ENCODE measurements at regions not wholly inside any gene's neighbourhood (a gene's known extent, or its start where the extent isn't known, plus 50 kb on each side); places are given as distances from the start of the nearest gene placed in this dataset.

- H3K27ac ChIP-seq: no peak overlapping the region
- H3K36me3 ChIP-seq: no peaks in the 10 kb centered on the region
- no peaks in the 10 kb centered on the region for H3K9me3 ChIP-seq
- no peak for TF ChIP-seq CTCF (IDR thresholded peaks at IDR 0.05)
- DNase-seq (no peak), ATAC-seq (no peak)
- no peaks in the 10 kb centered on the region for H3K4me1 ChIP-seq
- no peak overlapping the region for H3K4me3 ChIP-seq
- H3K27me3 ChIP-seq (ENCODE audit: low read depth): no peaks in the 10 kb centered on the region
- intact Hi-C loops (cut with DNase I): no loop called here
Measured at GRCh38 chr6:133004304-133004884, 190.0 kb downstream of the RPS12 start.

GRCh38 chr6:133012774-133013173 lies 198.4 kb downstream of the RPS12 start:
- ATAC-seq: no peak
- no peak for TF ChIP-seq CTCF (IDR thresholded peaks at IDR 0.05)

DNA sequence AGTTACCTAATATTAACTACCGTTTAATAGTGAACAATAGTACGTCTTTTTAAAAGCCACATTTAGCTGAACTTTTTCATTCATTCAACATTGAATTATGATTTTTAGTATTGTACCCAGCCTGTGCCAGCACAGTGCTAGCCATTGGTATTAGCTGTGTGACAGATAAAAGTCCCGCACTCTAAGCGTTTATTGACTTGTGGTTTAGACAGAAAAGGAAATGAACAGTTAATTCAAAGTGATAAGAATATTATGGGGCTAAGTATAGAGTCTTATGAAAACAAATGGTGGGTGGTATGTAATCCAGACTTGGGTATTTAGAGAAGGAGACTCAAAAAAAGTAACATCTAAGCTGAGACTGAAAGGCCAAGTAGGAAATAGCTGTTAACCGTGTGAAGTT lies 202.3 kb downstream of the RPS12 start:
- no peak for ATAC-seq
- DNase-seq: no peak
- no peak overlapping the region for H3K4me3 ChIP-seq
- H3K27ac ChIP-seq: no peak overlapping the region
- no peaks in the 10 kb centered on the region for H3K9me3 ChIP-seq
- TF ChIP-seq CTCF (IDR thresholded peaks at IDR 0.05): no peak
- no peaks in the 10 kb centered on the region for H3K27me3 ChIP-seq (ENCODE audit: low read depth)
- H3K36me3 ChIP-seq: no peaks in the 10 kb centered on the region
- intact Hi-C loops (cut with DNase I): no loop called here
- H3K4me1 ChIP-seq: no peaks in the 10 kb centered on the region

More at GRCh38 chr6:133012774-133013173, 198.4 kb downstream of the RPS12 start:
- no peak overlapping the region for H3K4me3 ChIP-seq
- no peak for DNase-seq
- H3K27me3 ChIP-seq (ENCODE audit: low read depth): no peaks in the 10 kb centered on the region
- H3K36me3 ChIP-seq: no peaks in the 10 kb centered on the region
- H3K9me3 ChIP-seq: no peaks in the 10 kb centered on the region
- intact Hi-C loops (cut with DNase I): no loop called here
- H3K4me1 ChIP-seq: no peaks in the 10 kb centered on the region
- H3K27ac ChIP-seq: no peak overlapping the region

DNA sequence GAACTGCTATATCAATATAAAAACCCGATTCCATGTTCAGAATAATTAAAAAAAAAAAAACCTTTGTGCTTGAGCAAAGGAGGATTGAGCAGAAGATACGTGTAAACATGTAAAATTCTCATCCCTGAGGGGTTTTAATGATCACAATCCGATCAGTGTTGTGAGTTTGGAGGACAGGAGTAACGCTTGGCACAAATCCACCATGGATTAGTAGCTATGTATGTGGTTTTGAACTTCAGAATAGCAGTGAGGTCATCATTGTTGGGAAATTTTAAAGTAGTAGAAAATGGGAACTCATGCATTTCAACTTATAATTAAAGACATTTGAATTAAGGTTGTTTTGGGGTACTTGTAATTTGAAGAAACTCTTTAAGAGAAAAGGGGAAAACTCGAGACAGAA lies 203.2 kb downstream of the RPS12 start:
- TF ChIP-seq CTCF (IDR thresholded peaks at IDR 0.05): no peak
- intact Hi-C loops (cut with DNase I): no loop called here
- Histone ChIP-seq H3K9me3 (no peaks in the 10 kb centered on the region), H3K27ac (no peak overlapping the region), H3K4me1 (no peaks in the 10 kb centered on the region), H3K4me3 (no peak overlapping the region), H3K36me3 (no peaks in the 10 kb centered on the region), H3K27me3 (ENCODE audit: low read depth) (no peaks in the 10 kb centered on the region)
- DNase-seq: no peak
- ATAC-seq: no peak

- H3K9me3 ChIP-seq: peaks cover 4% of the 10 kb centered on the region
- DNase-seq (no peak), ATAC-seq (no peak)
- no peak overlapping the region for H3K4me3 ChIP-seq
- intact Hi-C loops (cut with DNase I): no loop called here
- H3K4me1 ChIP-seq: no peaks in the 10 kb centered on the region
- TF ChIP-seq CTCF (IDR thresholded peaks at IDR 0.05): no peak
- no peaks in the 10 kb centered on the region for H3K36me3 ChIP-seq
- no peak overlapping the region for H3K27ac ChIP-seq
- H3K27me3 ChIP-seq (ENCODE audit: low read depth): no peaks in the 10 kb centered on the region
Measured at GRCh38 chr6:133026705-133027104, 212.3 kb downstream of the RPS12 start.

DNA sequence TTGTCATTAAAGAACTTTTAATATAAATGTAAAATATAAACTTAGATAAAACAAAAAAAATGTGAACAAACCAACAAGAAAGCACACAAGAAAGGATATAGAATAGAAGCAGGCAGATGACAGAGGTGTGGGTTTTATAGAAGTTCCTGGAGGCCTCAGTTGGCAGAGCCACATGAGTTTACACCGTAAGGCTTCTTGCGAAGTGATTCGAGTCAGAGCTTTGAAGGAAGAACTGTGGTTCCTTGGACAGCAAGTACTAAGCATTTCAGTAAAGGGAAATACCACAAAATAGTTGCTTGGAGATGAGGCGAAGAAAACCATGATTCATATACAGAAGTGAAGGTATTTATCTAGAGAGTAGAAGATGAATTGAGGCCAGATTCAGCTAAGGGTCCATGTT lies 207.9 kb upstream of the EYA4 start:
- Histone ChIP-seq H3K9me3 (no peaks in the 10 kb centered on the region), H3K27ac (no peak overlapping the region), H3K4me3 (no peak overlapping the region), H3K36me3 (no peaks in the 10 kb centered on the region), H3K27me3 (ENCODE audit: low read depth) (no peaks in the 10 kb centered on the region), H3K4me1 (no peaks in the 10 kb centered on the region)
- ATAC-seq: no peak
- no peak for TF ChIP-seq CTCF (IDR thresholded peaks at IDR 0.05)
- intact Hi-C loops (cut with DNase I): no loop called here
- no peak for DNase-seq

Data from lower lobe of right lung (tissue), 2 donors.